K562 (cell line): ENCODE measurements at regions not wholly inside any gene's neighbourhood (a gene's known extent, or its start where the extent isn't known, plus 50 kb on each side); places are given as distances from the start of the nearest gene placed in this dataset.

ENCODE experiments used
- CXXC5 ChIP-seq: fragments of 250-450 bp; sonication (Bioruptor Pico); IDR thresholded peaks from 2 replicates; pipeline ENCODE4 v1.8.0; 2022; ENCODE audit warnings: inconsistent platforms, mild to moderate bottlenecking, moderate library complexity
- HDAC1 ChIP-seq, 2 experiments: fragments of 450-650 bp; IDR thresholded peaks; 2 replicates each; pipeline ENCODE4 v1.6.1; 2016 to 2017; ENCODE audit warnings: inconsistent platforms in 1 of 2, mild to moderate bottlenecking in 1 of 2, moderate library complexity in 1 of 2
- KDM1A ChIP-seq, 2 experiments: fragments of 450-650 bp; IDR thresholded peaks; 2 replicates each; pipeline ENCODE4 v1.6.1; 2016; ENCODE audit warnings: mild to moderate bottlenecking in 2 of 2
- MGA ChIP-seq: fragments of 450-650 bp; IDR thresholded peaks from 2 replicates; pipeline ENCODE4 v1.6.1; 2016; ENCODE audit warnings: mild to moderate bottlenecking, moderate library complexity
- NCOR1 ChIP-seq: fragments of 450-650 bp; IDR thresholded peaks from 2 replicates; pipeline ENCODE4 v1.6.1; 2016; ENCODE audit warnings: mild to moderate bottlenecking, moderate library complexity
- NR2C1 ChIP-seq, 2 experiments: fragments of 450-650 bp; IDR thresholded peaks; 2 replicates each; pipeline ENCODE4 v1.6.1; 2017; ENCODE audit warnings: mild to moderate bottlenecking in 2 of 2, antibody characterized with exemption in 1 of 2, inconsistent platforms in 1 of 2, missing compliant biosample characterization in 1 of 2, missing genetic modification characterization in 1 of 2
- PML ChIP-seq: IDR thresholded peaks from 2 replicates; pipeline ENCODE4 v1.6.1; 2012; ENCODE audit warnings: low read length, inconsistent platforms
- SFPQ ChIP-seq: fragments of 200-400 bp; formaldehyde crosslinking; IDR thresholded peaks from 2 replicates; pipeline ENCODE4 v1.6.1; 2017; ENCODE audit warnings: mild to moderate bottlenecking, low read depth, low read length, moderate library complexity
- SMARCA4 ChIP-seq: fragments of 450-650 bp; IDR thresholded peaks from 2 replicates; pipeline ENCODE4 v1.6.1; 2016
- TFAP4 ChIP-seq: sonication (generic); formaldehyde crosslinking; IDR thresholded peaks from 2 replicates; pipeline ENCODE4 v1.8.0; 2022; ENCODE audit warnings: missing genetic modification reagents, mild to moderate bottlenecking, moderate library complexity, borderline replicate concordance
- ZHX1 ChIP-seq: fragments of 150-350 bp; conservative IDR thresholded peaks from 2 replicates; pipeline ENCODE4 v1.6.1; 2014; ENCODE audit warnings: low read length

- TF ChIP-seq MGA (peak; percentile 49; the same call in 1 of the 2 replicates), ZHX1 (no peak), CXXC5 (CRISPR knock-in tag) (peak; percentile 70), TFAP4 (CRISPR knock-in tag) (0 out of 2 replicates have a peak, but pooled peaks have one; percentile 16), NCOR1 (peak; percentile 48), KDM1A (IDR thresholded peaks at IDR 0.05) (peak; percentile 92 to 96), NR2C1 (IDR thresholded peaks at IDR 0.05) (no peak), NR2C1 (tag; IDR thresholded peaks at IDR 0.05) (0 out of 2 replicates have a peak, but pooled peaks have one; percentile 26), SFPQ (no peak), HDAC1 (IDR thresholded peaks at IDR 0.05) (peak in 1 of 2 experiments; percentile 49; a peak in 1 of 4 replicates), SMARCA4 (no peak), PML (no peak)
These were observed 570.0 kb upstream of the NR2F2 start (continued) for GRCh38 chr15:95760508-95760907.
